ENCODE measurements at regions not wholly inside any gene's neighbourhood (a gene's known extent, or its start where the extent isn't known, plus 50 kb on each side); places are given as distances from the start of the nearest gene placed in this dataset.

DNA sequence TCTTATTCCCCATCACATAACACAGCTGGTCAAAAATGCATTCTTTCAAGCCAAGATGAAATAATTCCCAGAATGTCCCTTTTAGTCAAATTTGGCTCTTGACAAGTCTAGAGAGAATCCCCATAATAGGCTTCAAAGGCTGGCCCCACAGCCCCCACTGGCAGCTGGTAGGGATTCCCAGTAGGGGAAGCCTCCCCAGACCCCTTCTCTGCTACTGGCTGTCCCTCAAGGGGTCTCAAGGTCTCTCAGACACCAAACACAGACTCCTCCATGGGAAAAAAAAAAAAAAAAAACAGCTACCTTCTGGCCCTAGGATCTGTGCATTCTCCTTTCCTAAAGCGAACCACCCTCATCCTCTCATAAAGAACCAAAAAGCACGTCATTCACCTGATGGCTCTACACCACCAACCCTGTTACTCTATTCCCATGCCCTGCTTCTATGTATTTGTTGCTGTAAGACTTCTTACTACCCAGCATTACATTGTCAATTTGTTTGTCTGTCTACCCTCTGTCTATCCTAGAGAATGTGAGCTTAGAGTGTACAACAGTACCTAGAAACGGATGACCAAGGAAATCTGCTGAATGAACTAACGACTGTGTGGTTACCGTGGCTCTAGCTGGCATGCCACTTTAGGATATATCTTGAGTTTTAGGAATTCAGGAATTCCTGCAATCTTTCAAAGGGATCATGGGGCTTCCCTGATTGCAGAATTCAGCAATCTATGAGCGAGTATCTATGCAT, 164.1 kb upstream of the NSMCE3 start:
- H3K27ac ChIP-seq = no peak overlapping the region
- H3K4me1 ChIP-seq = no peaks in the 10 kb centered on the region
- ATAC-seq = no peak
- 74 to 75% (median 75%) methylated on average over 6 of the region's 6 CpGs for WGBS, 3 donors
- DNase-seq = no peak
- intact Hi-C loops (cut with DNase I) = no loop called here
- no peaks in the 10 kb centered on the region for H3K36me3 ChIP-seq (ENCODE audit: insufficient read depth in 1 of 2, low read depth in 1 of 2)
- H3K27me3 ChIP-seq (ENCODE audit: insufficient read depth in 3 of 3, low read length in 2 of 3) = no peaks in the 10 kb centered on the region
- TF ChIP-seq, protein P1, sequence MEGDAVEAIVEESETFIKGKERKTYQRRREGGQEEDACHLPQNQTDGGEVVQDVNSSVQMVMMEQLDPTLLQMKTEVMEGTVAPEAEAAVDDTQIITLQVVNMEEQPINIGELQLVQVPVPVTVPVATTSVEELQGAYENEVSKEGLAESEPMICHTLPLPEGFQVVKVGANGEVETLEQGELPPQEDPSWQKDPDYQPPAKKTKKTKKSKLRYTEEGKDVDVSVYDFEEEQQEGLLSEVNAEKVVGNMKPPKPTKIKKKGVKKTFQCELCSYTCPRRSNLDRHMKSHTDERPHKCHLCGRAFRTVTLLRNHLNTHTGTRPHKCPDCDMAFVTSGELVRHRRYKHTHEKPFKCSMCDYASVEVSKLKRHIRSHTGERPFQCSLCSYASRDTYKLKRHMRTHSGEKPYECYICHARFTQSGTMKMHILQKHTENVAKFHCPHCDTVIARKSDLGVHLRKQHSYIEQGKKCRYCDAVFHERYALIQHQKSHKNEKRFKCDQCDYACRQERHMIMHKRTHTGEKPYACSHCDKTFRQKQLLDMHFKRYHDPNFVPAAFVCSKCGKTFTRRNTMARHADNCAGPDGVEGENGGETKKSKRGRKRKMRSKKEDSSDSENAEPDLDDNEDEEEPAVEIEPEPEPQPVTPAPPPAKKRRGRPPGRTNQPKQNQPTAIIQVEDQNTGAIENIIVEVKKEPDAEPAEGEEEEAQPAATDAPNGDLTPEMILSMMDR (IDR thresholded peaks at IDR 0.05) = no peak
- H3K9me3 ChIP-seq = no peaks in the 10 kb centered on the region
- H3K4me3 ChIP-seq = no peak overlapping the region

DNA sequence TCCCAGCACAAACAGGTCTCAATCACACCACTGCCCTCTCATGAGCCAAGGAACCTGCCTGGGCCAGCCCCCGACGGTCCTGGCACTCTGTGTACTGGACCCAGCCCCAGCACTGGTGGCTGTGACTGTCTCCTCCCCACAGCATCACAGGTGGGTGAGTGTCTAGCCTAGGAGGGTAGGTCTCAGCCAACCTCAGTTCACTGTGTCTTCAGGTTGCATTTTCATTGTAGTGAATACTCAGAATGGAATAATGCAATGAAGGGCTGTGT, 163.4 kb upstream of the NSMCE3 start:
- Histone ChIP-seq H3K9me3 (no peaks in the 10 kb centered on the region), H3K27ac (no peak overlapping the region), H3K27me3 (ENCODE audit: insufficient read depth in 3 of 3, low read length in 2 of 3) (no peaks in the 10 kb centered on the region), H3K4me1 (no peaks in the 10 kb centered on the region), H3K36me3 (ENCODE audit: insufficient read depth in 1 of 2, low read depth in 1 of 2) (no peaks in the 10 kb centered on the region), H3K4me3 (no peak overlapping the region)
- intact Hi-C loops (cut with DNase I) = no loop called here
- WGBS, 3 donors = 73 to 87% (median 79%) methylated on average over 2 of the region's 2 CpGs
- TF ChIP-seq, protein P1 (IDR thresholded peaks at IDR 0.05) = no peak
- no peak for DNase-seq
- ATAC-seq = no peak

DNA sequence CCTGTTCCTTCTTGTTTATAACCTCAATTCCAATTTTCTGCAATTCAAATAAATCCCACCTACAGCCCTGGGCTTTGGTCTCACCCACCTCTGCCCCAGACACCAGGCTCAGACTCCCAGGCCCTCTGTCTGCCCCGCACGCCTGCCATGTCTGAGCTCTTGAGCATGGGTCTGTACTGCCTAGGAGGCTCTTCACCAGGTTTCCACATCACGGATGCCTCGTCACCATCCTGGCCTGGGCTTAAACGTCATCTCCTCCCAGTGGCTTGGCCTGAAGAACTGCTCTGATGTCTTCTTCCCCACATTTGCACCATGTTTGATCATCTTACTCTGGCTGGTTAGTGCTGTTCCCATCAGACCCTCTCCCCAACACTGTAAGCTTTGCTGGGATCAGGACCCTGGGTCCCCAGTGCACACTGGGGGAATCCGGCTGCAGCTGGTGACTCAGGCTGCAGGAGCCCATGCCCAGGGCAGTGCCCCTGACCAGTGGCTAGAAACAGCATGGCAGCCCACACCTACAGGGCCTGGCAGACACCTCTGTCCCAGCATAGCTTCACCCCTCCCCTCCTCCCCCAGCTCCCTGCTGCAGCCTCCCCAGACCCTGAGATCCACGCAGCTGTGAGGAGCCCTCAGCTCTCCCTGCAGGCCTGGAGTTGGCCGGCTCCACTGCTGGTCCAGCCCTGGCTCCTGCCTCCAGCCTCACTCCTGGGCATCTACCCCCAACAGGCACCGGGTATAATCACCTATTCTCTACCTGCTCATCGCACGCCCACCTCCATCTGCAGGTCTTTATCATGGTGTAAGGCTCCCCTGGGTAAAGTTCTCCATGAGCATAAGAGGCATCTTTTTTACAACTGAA, 162.8 kb upstream of the NSMCE3 start:
- ATAC-seq = no peak

DNA sequence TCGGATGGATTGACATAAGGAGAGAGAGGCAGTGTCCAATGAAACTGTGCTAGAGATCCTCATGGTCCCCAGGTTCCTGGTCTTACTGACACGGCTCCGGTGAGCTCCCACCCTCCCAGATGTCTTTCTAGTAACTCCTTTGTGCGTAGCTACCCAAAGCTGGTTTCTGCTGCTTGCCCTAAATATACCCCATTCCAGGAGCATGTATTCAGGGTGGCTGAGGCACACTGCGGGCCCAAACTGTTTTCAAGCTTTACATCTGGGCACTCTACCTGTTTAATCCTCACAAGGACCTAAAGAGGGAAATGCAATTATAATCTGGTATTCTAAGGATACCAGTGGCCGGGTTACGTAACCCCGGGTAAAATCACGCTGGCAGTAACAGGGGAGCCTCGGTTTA, 161.2 kb upstream of the NSMCE3 start:
- TF ChIP-seq, protein P1 (IDR thresholded peaks at IDR 0.05) = no peak
- intact Hi-C loops (cut with DNase I) = no loop called here
- 85 to 89% (median 87%) methylated on average over 10 of the region's 10 CpGs for WGBS, 3 donors

More for the DNA sequence above, 162.8 kb upstream of the NSMCE3 start:
- no peaks in the 10 kb centered on the region for H3K27me3 ChIP-seq (ENCODE audit: insufficient read depth in 3 of 3, low read length in 2 of 3)
- H3K9me3 ChIP-seq = no peaks in the 10 kb centered on the region
- DNase-seq = no peak
- 84 to 87% (median 85%) methylated on average over 11 of the region's 11 CpGs for WGBS, 3 donors
- TF ChIP-seq, protein P1 (IDR thresholded peaks at IDR 0.05) = no peak
- H3K27ac ChIP-seq = no peak overlapping the region
- no peaks in the 10 kb centered on the region for H3K4me1 ChIP-seq
- H3K4me3 ChIP-seq = no peak overlapping the region
- no peaks in the 10 kb centered on the region for H3K36me3 ChIP-seq (ENCODE audit: insufficient read depth in 1 of 2, low read depth in 1 of 2)
- intact Hi-C loops (cut with DNase I) = no loop called here

More for the DNA sequence above, 161.2 kb upstream of the NSMCE3 start:
- H3K4me1 ChIP-seq = no peaks in the 10 kb centered on the region
- no peaks in the 10 kb centered on the region for H3K36me3 ChIP-seq (ENCODE audit: insufficient read depth in 1 of 2, low read depth in 1 of 2)
- no peak for ATAC-seq
- no peak overlapping the region for H3K27ac ChIP-seq
- no peak overlapping the region for H3K4me3 ChIP-seq
- no peaks in the 10 kb centered on the region for H3K9me3 ChIP-seq
- no peaks in the 10 kb centered on the region for H3K27me3 ChIP-seq (ENCODE audit: insufficient read depth in 3 of 3, low read length in 2 of 3)
- no peak for DNase-seq
